SKM-1 treated with dmso at 0.1 percent for 144 hours (cell line): ENCODE measurements at regions not wholly inside any gene's neighbourhood (a gene's known extent, or its start where the extent isn't known, plus 50 kb on each side); places are given as distances from the start of the nearest gene placed in this dataset.
A peak's percentile ranks its signal among the peaks of the same experiment; 100 is the strongest.

Experiments
- DNase-seq: peaks from one replicate; lab custom pipeline; 2025; ENCODE audit not compliant: unreplicated experiment; lab: John Stamatoyannopoulos, UW

DNA sequence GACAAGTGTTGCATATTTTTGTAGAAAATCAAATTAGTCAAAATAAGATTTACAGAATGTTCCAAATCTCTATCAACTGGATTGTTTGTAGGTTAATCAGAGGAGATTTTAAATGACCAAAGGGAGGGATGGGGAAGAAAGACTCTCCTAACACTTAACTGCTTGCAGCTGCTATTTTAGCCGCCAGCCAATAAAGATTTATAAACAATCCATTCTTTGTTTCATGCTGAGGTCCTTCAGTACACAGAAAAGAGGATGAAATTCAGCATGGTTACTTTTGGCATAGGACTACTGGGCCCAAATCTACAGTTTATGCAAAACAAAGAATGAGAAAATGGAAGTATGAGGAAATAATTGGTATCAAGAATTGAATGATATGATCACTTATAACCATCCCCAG is 86.4 kb upstream of the FN1 start:
- DNase-seq = no peak

DNA sequence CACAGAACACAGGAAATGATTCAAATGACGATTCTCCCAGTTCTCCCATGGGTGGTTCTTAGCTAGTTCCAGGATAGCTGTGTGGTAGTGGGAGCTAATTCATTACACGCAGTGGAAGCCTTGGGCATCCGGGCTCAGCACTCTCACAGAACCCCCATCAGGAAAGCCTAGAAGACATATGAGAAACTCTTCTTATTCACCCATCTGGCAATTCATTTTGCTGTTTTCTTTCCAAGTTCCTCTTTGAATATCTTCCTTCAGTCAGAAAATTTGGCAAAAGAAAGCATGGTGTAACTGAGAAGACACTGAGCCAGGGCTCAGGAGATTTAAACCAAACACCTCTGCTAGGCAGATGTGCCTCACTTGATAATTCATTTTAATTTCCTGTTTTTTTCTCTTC is 85.2 kb upstream of the FN1 start:
- DNase-seq = no peak

DNA sequence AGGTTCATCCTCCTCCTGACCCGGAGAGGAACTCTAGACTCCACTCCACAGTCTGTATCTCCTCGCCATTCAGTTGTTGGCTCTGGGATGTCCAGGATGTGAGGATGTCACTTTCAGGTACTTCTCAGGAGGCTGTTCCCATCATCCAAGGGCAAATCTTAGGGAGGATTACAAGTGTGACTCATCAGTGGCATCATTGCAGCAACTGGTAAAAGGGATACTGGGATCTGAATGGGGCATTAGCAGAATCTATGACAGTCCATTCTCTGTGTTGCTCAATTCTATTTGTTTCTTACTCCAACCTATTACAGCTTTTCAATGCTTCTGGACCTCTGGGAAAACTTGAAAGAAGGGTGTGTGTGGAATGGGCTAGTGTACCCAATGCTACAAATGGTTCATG is 81.5 kb upstream of the FN1 start:
- no peak for DNase-seq

DNA sequence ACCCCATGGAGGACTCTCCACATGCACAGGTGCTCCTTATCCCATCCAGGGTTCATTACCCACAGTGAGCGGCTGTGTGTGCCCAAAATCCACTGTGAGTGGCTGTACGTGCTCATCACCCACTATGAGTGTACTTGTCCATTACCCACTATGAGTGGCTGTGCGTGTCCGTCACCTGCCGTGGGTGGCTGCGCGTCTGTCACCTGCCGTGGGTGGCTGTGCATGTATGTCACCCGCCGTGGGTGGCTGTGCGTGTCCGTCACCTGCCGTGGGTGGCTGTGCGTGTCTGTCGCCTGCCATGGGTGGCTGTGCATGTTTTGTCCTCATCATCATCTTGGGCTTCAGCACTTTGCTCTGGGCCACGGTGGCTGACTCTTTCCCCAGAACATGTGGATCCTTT is 78.6 kb upstream of the FN1 start:
- DNase-seq = no peak

DNA sequence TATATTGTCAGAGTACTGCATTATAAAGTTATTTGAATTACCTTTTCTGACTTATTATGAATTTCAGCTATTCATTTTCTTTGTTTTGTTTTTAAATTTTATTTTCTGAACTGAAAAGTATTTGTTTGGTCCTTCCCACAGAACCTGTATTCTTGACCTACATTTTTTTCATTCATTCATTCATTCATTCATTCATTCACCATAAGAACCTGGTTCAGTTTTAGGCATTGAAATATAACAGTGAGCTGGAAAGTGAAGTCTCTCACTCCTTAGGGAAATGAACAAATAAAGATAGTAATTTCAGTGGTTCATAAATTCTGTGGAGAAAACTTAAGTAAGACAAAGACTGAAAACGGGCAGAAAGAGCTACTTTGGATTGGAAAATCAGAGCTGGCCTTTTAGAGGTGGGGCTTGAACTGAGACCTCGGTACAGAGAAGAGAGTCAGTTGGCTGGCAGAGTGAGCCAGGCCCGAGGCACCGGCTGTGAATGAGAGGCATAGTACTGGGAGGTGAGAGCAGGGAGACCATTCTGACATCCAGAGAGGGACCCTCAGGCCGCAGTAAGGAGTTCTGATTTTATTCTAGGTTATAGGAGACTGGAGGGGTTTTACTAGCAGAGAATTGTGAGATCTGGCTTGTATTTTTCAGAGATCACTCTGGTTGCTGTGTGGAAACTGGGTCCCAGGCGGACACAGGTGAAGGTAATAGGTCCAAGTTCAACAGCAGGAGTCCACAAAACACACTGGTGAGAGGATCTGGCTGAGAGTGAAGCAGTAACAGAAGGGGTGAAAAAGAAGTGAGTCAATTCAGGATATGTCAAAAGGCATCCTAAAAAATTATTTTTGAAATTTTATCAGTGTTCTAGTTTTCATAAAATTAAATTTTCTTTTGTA is 75.8 kb upstream of the FN1 start:
- no peak for DNase-seq

DNA sequence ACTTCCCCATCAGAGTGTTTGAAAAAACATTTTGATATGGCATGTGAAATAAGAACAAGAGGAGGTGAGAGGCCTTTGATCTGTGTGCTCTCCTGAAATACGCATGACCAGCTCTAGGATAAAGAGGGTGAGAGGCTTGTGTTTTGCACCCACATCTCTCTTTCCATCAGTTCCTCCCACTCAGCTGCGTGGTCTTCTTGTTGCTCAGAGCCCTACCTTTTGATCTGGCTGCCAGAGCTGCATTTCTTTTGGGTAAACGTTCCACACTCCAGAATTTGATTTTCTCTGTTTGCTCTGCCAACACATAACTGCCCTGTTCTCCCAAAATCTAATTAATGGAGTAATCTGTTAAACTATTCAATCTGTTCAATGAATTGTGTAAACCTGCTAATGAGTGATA is 72.0 kb upstream of the FN1 start:
- DNase-seq = no peak

DNA sequence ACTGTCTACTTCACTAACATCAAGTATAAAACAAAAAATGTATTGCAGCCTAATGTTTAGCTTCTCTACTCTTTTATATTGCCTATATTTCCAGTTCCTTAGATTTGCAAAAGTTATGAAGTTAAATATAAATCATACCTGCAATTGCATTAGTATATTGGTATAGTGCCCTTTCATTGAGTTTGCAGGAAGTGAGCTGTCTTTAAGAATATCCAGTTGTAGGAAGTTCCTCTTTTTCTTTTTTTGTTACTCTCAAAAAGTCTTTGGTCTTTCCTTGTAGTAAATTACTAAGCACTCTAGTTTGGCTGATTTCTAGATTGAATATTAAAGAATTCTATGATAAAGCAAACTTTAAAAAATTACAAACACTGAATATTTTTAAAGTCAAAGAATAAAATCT is 71.3 kb upstream of the FN1 start:
- peak; percentile 62 for DNase-seq

DNA sequence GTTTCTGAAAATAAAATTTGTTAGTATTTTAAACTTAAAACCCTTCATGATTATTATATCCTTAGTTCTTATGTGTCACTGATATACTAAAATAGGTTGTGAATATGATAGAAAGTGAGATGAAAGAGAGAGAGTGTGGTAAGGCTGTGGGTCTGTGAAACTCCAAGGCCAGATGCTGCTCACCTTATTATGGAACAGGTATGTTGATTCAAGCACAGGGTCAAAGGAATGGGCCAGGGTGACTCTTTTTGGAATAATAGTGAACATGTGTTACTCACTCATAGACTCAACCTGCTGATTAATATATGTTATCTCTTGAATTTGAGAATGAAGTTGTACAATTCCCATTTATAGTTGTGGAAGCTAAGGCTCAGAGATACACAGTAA is 70.7 kb upstream of the FN1 start:
- DNase-seq = no peak

DNA sequence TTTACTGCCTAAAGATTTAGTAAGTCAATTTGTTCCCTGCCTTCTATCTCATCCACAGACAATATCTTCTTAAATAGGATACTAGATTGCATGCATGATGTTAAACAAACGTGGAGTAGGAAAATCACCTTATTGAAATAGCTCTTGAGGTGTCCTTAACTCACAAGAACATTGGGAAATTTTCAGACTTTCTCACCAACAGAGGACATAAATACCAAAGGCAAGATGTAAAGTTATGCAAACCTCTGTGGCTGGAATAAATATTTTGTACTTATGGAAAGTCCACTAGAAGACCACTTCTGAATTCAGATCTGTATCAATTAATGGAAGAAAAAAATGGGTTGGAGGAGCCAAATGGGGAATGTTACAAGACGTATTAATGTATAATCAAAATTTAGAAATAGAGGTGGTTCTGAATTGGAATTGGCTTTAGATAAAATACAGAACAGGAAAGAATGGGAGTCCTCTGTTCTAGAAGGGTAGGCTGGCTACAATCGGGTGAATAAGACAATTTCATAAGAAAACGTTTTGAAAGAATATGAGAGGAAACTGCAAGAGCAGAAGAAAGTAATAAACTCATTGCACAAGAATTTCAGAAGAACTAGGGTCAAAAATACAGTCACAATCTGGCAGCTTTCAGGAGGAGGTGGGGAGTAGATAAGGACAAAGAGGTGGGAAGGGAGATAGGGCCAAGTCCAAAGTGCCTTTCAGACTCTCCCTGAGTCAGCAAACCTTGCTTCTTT is 69.3 kb upstream of the FN1 start:
- peak; percentile 79 for DNase-seq

DNA sequence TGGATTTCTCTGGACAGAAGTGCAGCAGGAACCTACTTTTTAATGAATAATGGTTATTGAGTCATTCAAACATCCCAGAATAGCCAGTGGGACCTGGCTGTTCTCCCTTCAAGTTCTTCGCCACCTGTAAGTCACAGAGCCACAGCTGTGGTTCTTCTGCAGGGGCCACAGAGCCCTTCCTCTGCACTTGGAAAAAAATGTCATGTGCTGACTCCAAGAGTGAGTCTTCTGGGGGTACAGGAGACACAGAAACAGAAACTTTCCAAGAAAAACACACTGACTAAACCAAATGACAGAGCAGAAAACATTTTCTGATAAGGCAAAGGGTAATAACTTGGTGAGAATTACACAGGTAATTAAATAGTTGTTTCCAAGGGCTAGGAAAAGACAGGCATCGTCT is 68.7 kb upstream of the FN1 start:
- no peak for DNase-seq

DNA sequence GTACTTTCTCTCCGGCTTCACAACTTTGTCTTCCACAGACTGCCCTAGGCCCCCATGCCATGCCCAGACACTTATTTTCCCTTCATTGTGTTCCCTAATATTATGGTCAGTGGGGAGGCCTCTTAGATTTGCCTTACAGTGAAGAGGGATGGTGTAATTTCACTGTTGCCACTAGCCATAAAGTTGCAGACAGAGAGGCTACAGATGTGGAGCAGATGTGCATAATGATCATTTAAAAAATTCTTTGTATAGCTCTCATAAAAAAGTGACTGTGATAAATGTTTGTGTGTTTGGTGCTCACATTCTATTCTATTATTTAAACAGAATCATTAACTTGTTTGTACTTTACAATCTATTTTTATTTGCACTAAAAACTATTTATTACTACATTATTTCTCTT is 67.5 kb upstream of the FN1 start:
- DNase-seq = no peak

DNA sequence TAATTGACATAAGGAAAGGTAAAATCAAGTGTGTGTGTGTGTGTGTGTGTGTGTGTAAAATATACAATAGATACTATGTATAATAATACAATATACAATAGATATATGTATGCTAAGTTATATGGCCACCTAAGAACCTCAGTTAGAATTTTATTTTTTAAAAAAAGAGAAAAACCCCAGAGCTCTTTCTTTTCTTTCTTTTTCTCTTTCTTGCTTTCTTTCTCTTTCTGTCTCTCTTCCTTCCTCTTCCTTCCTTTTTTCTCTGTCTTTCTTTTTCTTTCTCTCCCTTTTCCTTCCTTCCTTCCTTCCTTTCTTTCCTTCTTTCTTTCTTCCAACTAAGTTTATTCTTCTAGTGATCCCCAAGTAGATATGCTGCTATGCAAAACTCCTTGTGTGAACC is 64.6 kb upstream of the FN1 start:
- DNase-seq = no peak

DNA sequence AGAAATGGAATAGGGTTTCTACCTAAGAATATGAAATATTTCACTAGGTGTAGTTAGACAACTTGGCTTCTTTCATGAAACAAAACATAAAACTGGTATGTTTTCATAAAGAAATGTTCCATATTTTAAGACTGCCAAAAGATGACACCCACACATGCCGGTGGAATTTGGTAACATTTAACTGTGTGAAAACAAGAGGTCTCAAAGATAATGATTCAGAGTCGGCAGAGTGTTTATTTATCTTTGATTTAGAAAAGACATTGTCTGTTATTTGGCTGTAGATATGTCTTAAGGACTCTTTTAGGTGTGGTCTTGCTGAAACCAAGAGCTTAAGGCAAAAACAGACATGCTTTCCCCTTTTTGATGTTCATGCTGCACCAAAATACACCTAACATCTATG is 63.5 kb upstream of the FN1 start:
- no peak for DNase-seq

DNA sequence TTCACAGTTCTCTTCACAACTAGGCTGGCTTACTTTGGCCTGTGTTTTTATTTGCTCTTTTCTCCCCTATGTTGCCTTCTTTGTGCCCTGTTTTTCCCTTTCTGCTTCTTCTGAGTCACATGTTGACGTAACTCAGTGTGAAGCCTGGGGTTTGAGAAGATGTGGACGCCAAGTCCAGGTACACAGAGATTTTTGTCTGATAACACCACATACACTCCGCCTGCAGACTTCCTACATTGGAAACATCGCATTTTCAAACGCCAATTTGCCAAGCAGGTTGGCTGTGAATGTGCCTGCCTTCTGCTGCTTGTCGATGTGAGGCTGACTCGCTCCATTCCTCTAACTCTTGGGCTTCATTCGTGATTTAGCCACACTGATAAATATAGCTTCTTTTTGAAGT is 62.6 kb upstream of the FN1 start:
- no peak for DNase-seq

DNA sequence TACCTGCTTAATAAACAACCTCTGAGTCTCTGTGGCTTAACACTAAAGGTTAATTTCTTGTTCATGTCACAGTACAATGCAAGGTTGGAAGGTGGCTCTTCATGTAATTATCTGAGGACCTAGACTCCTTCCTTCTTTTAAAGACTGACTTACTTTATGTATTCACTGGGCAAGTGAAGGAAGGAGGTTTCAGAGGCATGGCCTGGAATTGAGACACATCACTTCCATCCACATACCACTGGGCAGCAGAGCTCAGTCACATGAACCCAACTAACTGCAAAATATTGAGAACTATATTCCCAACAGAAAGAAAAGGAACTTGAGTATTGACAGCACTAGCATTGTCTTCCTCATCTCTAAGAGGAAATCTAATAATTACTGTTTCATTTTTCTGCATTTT is 57.5 kb upstream of the FN1 start:
- peak; percentile 21 for DNase-seq

DNA sequence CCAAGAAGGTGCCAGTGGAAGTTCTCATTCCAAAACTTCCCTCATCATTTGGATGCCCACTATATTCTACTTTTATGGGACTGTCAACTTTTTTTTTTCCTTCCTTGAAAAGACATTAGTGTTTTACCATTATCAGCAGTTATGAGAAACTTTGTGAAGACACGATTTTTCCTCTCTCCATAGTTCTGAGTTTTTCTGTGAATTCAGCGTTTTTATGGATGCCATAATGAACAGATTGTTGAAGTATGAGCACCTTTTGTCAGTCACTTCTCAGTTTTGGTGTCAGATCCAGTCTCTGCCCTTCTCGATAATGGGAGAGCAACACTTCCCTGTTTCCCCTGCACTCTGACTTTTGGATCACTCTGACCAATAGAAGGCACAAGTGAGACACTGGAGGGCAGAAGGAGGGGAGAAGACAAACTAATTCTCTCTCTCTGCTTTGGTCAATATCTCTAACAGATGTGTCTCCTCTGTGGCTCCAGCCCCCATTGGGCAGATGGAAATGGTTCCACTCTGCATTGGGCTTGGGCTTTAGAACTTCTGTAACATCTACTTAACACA is 53.5 kb upstream of the FN1 start:
- no peak for DNase-seq

DNA sequence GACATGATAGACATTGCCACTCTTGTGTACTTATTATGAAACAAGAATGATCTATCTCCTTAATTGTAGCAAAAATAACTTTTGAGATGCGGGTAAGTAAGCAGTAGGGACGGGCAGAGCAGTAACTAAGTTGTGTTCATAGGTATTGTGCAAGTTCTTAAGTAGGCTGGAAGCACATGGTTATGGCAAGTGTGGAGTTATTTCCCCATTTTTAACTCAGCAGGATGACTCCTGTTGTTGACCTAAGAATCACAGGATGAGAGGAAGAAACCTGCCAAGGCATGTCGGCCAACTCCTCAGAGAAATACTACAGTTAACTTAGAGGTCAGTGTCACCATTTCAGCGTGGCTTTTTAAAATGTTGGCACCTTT is 51.1 kb upstream of the FN1 start:
- peak; percentile 84 for DNase-seq

DNA sequence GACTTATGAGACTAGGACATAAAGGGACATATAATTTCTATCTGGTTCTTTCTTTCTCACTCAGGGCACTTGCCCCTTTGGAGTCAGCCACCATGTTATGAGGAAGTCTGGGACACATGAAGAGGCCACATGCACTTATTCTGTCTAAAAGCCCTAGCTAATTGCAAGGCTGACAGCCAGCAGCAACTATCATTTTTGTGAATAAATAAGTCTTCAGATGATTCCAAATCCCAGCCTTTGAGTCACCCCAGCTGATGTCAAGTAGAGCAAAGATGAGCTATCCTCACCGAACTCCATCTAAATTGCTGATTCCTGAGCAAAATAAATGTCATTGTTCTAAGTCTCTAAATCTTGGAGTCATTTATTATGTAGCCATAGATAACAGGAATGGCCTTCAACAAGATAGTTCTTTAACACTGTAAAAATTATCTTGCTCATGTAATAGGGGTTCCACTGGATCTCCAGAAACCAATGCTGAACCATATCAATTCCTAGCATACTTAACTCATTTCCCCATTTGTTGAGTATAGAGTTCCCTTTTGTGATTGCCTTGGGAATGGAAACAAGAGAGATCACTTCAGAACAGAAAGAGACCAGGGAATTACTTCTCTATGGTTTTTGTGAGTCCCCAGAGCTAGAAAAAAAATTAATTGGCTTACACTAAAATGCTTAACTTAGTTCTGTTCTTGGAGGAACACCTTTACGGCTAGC is 50.6 kb upstream of the FN1 start:
- peak; percentile 29 for DNase-seq
